Naive B cell (primary cell): ENCODE measurements at regions not wholly inside any gene's neighbourhood (a gene's known extent, or its start where the extent isn't known, plus 50 kb on each side); places are given as distances from the start of the nearest gene placed in this dataset.

Source experiments
- ATAC-seq, 2 donors: fragments of 150-1000 bp; cut with Tn5 transposase; 2 replicates each; pipeline ENCODE4 v1.10.0; 2021; ENCODE audit warnings: low read depth in 2 of 2, mild to moderate bottlenecking in 2 of 2, moderate library complexity in 2 of 2
- DNase-seq: peaks from one replicate; pipeline ENCODE4 v3.0.0; 2022
- H3K27ac Mint-ChIP-seq, 6 donors: one replicate each; pipeline ENCODE4 v1.8.0; 2020 to 2022; ENCODE audit warnings: mild to moderate bottlenecking in 6 of 6, mixed read lengths in 6 of 6, moderate library complexity in 5 of 6, inconsistent platforms in 2 of 6
- H3K27me3 Mint-ChIP-seq, 3 donors: one replicate each; pipeline ENCODE4 v1.8.0; 2021 to 2022; ENCODE audit warnings: mixed read lengths in 3 of 3, mild to moderate bottlenecking in 1 of 3
- H3K36me3 Mint-ChIP-seq, 2 donors: one replicate each; pipeline ENCODE4 v1.8.0; 2020 to 2022; ENCODE audit warnings: mixed read lengths in 2 of 2, inconsistent platforms in 1 of 2, mild to moderate bottlenecking in 1 of 2
- H3K4me1 Mint-ChIP-seq, 3 donors: one replicate each; pipeline ENCODE4 v1.8.0; 2020 to 2022; ENCODE audit warnings: mixed read lengths in 3 of 3, inconsistent platforms in 1 of 3, mild to moderate bottlenecking in 1 of 3, moderate library complexity in 1 of 3
- H3K4me3 Mint-ChIP-seq, 8 donors: one replicate each; pipeline ENCODE4 v1.8.0; 2020 to 2022; ENCODE audit warnings: mild to moderate bottlenecking in 8 of 8, mixed read lengths in 8 of 8, moderate library complexity in 8 of 8, inconsistent platforms in 2 of 8
- H3K9me3 Mint-ChIP-seq, 7 donors: one replicate each; pipeline ENCODE4 v1.8.0; 2020 to 2022; ENCODE audit warnings: mixed read lengths in 7 of 7, mild to moderate bottlenecking in 5 of 7, inconsistent platforms in 2 of 7, moderate library complexity in 1 of 7

DNA sequence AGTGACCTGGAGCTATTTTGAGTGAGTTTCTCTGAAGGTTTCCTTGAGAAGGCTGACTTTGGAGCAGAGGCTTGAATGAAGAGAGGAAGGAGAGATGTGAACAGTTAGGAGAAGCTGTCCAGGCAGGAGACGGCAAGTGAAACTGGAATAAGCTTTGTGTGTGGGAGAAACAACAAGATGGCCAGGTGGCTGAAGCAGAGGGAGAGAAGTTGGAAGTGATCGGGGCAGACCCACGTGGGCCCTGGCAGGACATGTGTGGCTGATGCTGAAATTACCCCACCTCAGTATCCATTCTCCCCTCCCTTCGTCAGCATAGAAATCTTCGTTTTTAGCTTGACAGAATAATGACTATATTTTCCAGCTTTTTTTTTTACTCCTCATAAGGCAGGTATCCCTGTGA, 809.2 kb upstream of the TMEM132C start:
- DNase-seq = no peak
- Mint-ChIP-seq H3K36me3 (peaks cover 0 to 10% of the 10 kb centered on the region in 2 donors), H3K27ac (no peak overlapping the region)

GRCh38 chr12:127459166-127459565, 807.8 kb upstream of the TMEM132C start:
- peaks cover 0 to 10% of the 10 kb centered on the region in 2 donors for H3K36me3 Mint-ChIP-seq
- no peak overlapping the region for H3K27ac Mint-ChIP-seq
- peaks cover 0 to 25% (median 5%) of the 10 kb centered on the region in 7 donors for H3K9me3 Mint-ChIP-seq
- H3K27me3 Mint-ChIP-seq = peaks cover 11 to 21% (median 14%) of the 10 kb centered on the region in 3 donors
- DNase-seq = no peak
- H3K4me3 Mint-ChIP-seq = no peak overlapping the region
- ATAC-seq = no peak
- no peaks in the 10 kb centered on the region for H3K4me1 Mint-ChIP-seq

More for the DNA sequence above, 809.2 kb upstream of the TMEM132C start:
- peaks cover 14 to 27% (median 14%) of the 10 kb centered on the region in 3 donors for H3K27me3 Mint-ChIP-seq
- ATAC-seq = no peak
- H3K9me3 Mint-ChIP-seq = peaks cover 0 to 25% (median 6%) of the 10 kb centered on the region in 7 donors
- H3K4me1 Mint-ChIP-seq = no peaks in the 10 kb centered on the region
- no peak overlapping the region for H3K4me3 Mint-ChIP-seq

DNA sequence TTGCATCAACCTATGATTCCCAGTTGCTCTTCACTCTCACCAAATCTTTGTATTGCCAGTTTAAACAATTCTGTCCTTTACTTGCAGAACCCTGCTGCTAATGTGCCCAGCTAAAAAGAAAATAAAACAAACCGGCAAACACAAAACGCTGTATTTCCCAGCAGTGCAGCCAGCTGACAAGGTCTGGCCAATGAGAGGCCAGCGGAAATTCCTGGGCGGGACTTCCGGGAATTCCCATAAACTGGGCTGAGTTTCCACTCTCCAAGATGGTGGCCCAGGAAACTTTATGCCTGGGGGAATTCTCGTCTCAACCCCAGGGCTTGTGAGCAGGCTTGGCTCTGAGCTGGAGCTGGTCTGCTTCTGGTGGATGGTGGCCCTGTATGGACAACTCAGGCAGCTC, 807.3 kb upstream of the TMEM132C start:
- Mint-ChIP-seq H3K36me3 (peaks cover 0 to 5% of the 10 kb centered on the region in 2 donors), H3K27me3 (peaks cover 6 to 16% (median 11%) of the 10 kb centered on the region in 3 donors), H3K4me3 (no peak overlapping the region), H3K4me1 (no peaks in the 10 kb centered on the region), H3K27ac (no peak overlapping the region), H3K9me3 (peaks cover 0 to 19% (median 4%) of the 10 kb centered on the region in 7 donors)
- DNase-seq (no peak), ATAC-seq (no peak)

DNA sequence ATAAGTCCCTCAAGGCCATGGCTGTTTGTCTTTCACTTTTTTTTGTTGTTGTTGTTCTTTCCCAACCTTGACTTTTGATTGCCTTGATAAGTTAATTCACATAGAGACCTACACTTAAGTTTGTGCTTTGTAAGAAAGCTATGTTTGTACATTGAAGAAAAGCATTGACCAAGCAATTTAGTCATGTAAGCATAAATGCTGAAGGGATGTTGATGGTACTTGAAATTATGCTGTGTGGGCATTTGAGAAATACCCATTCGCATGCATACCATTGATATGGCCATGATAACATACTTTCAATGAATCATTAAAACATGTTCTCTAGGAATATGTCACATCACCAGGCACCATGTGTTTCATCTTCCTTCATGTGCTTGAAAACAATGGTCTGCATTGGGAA, 803.7 kb upstream of the TMEM132C start:
- H3K27ac Mint-ChIP-seq = no peak overlapping the region
- DNase-seq (no peak), ATAC-seq (no peak)
- H3K9me3 Mint-ChIP-seq = peaks cover 0 to 10% (median 3%) of the 10 kb centered on the region in 7 donors
- no peak overlapping the region for H3K4me3 Mint-ChIP-seq
- H3K36me3 Mint-ChIP-seq = no peaks in the 10 kb centered on the region
- H3K4me1 Mint-ChIP-seq = no peaks in the 10 kb centered on the region
- peaks cover 0 to 7% (median 0%) of the 10 kb centered on the region in 3 donors for H3K27me3 Mint-ChIP-seq

GRCh38 chr12:127469331-127469730, 797.6 kb upstream of the TMEM132C start:
- Mint-ChIP-seq H3K4me1 (no peaks in the 10 kb centered on the region), H3K9me3 (peaks cover 0 to 10% (median 4%) of the 10 kb centered on the region in 7 donors), H3K36me3 (no peaks in the 10 kb centered on the region), H3K27ac (no peak overlapping the region), H3K4me3 (no peak overlapping the region), H3K27me3 (no peaks in the 10 kb centered on the region)
- ATAC-seq (no peak), DNase-seq (no peak)

GRCh38 chr12:127473766-127474165, 793.2 kb upstream of the TMEM132C start:
- Mint-ChIP-seq H3K36me3 (no peaks in the 10 kb centered on the region), H3K27ac (no peak overlapping the region), H3K27me3 (no peaks in the 10 kb centered on the region), H3K9me3 (peaks cover 0 to 10% (median 6%) of the 10 kb centered on the region in 7 donors), H3K4me1 (no peaks in the 10 kb centered on the region), H3K4me3 (no peak overlapping the region)
- DNase-seq = no peak
- ATAC-seq = no peak

GRCh38 chr12:127479256-127479655, 787.7 kb upstream of the TMEM132C start:
- Mint-ChIP-seq H3K9me3 (peaks cover 0 to 12% (median 3%) of the 10 kb centered on the region in 7 donors), H3K4me3 (no peak overlapping the region), H3K4me1 (no peaks in the 10 kb centered on the region), H3K27ac (no peak overlapping the region), H3K36me3 (no peaks in the 10 kb centered on the region), H3K27me3 (no peaks in the 10 kb centered on the region)
- DNase-seq = no peak
- ATAC-seq = no peak

GRCh38 chr12:127480775-127481314, 786.1 kb upstream of the TMEM132C start:
- no peaks in the 10 kb centered on the region for H3K4me1 Mint-ChIP-seq
- no peaks in the 10 kb centered on the region for H3K27me3 Mint-ChIP-seq
- no peak for ATAC-seq
- H3K4me3 Mint-ChIP-seq = no peak overlapping the region
- DNase-seq = no peak
- H3K36me3 Mint-ChIP-seq = no peaks in the 10 kb centered on the region
- H3K27ac Mint-ChIP-seq = no peak overlapping the region
- H3K9me3 Mint-ChIP-seq = peaks cover 0 to 8% (median 0%) of the 10 kb centered on the region in 7 donors

DNA sequence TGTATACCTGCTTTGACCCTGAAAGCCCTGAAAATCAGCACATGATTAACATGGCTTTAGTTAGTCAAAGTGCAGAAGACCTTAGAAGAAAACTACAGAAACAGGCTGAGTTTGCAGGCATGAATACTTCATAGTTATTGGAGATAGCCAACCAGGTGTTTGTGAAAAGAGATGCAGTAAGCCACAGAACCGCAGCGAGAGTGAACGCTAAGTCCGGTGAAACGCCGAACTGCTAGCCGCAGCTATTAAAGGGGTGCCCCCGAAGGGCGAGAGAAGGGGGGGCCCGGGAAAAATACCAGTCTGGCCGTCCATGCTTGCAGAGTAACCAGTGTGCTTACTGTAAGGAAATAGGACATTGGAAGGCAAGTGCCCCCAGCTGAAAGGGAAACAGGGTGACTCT, 784.0 kb upstream of the TMEM132C start:
- H3K36me3 Mint-ChIP-seq = no peaks in the 10 kb centered on the region
- no peaks in the 10 kb centered on the region for H3K4me1 Mint-ChIP-seq
- ATAC-seq = no peak
- H3K4me3 Mint-ChIP-seq = no peak overlapping the region
- H3K27me3 Mint-ChIP-seq = no peaks in the 10 kb centered on the region
- no peak overlapping the region for H3K27ac Mint-ChIP-seq
- peaks cover 0 to 8% (median 3%) of the 10 kb centered on the region in 7 donors for H3K9me3 Mint-ChIP-seq
- no peak for DNase-seq

DNA sequence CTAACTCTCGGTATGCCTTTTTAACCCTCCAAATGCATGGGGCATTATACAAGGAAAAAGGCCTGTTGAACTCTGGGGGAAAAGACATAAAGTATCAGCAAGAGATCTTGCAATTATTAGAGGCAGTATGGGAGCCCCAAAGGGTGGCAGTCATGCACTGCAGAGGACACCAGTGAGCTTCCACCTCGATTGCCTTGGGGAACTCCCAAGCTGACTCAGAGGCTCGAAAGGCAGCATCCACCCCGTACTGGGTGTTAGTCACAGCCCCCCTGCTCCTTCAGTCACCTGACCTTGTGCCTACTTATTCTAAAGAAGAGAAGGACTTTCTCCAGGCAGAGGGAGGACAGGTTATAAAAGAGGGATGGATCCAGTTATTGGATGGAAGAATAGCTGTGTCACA, 781.4 kb upstream of the TMEM132C start:
- Mint-ChIP-seq H3K36me3 (no peaks in the 10 kb centered on the region), H3K4me1 (no peaks in the 10 kb centered on the region), H3K4me3 (no peak overlapping the region), H3K27me3 (no peaks in the 10 kb centered on the region), H3K27ac (no peak overlapping the region), H3K9me3 (peaks cover 0 to 11% (median 3%) of the 10 kb centered on the region in 7 donors)
- no peak for DNase-seq
- no peak for ATAC-seq

DNA sequence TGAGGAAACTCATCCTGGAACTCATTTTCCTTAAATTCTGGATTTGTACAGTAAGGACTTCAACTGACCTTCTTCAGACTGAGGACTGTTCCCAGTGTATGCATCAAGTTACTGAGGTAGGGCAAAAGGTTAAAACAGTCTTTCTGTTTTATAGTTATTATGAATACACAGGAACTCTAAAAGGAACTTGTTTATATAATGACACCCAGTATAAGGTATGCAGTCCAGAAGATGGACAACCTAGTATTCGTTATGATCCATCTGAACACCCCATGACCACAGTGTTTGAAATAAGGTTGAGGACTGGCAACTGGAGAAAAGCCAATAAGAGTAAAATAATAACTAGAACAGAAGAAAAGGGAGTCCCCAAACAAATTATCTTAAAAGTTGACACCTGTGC, 779.9 kb upstream of the TMEM132C start:
- H3K36me3 Mint-ChIP-seq = no peaks in the 10 kb centered on the region
- no peaks in the 10 kb centered on the region for H3K27me3 Mint-ChIP-seq
- H3K4me1 Mint-ChIP-seq = no peaks in the 10 kb centered on the region
- peaks cover 0 to 12% (median 4%) of the 10 kb centered on the region in 7 donors for H3K9me3 Mint-ChIP-seq
- DNase-seq (no peak), ATAC-seq (no peak)
- H3K4me3 Mint-ChIP-seq = no peak overlapping the region
- H3K27ac Mint-ChIP-seq = no peak overlapping the region

- Mint-ChIP-seq H3K4me1 (no peaks in the 10 kb centered on the region), H3K27ac (no peak overlapping the region), H3K36me3 (no peaks in the 10 kb centered on the region), H3K4me3 (no peak overlapping the region), H3K9me3 (peaks cover 0 to 12% (median 4%) of the 10 kb centered on the region in 7 donors), H3K27me3 (no peaks in the 10 kb centered on the region)
- ATAC-seq (no peak), DNase-seq (no peak)
Measured at GRCh38 chr12:127489061-127489460, 777.9 kb upstream of the TMEM132C start.

- peaks cover 0 to 11% (median 4%) of the 10 kb centered on the region in 7 donors for H3K9me3 Mint-ChIP-seq
- DNase-seq (no peak), ATAC-seq (no peak)
- H3K4me3 Mint-ChIP-seq = peak overlapping the region in 2 of 8 donors; percentile 17 to 32
- no peaks in the 10 kb centered on the region for H3K27me3 Mint-ChIP-seq
- no peaks in the 10 kb centered on the region for H3K4me1 Mint-ChIP-seq
- no peaks in the 10 kb centered on the region for H3K36me3 Mint-ChIP-seq
- no peak overlapping the region for H3K27ac Mint-ChIP-seq
Measured at GRCh38 chr12:127494961-127495915, 771.7 kb upstream of the TMEM132C start.

GRCh38 chr12:127496255-127496654, 770.7 kb upstream of the TMEM132C start:
- H3K27ac Mint-ChIP-seq = peak overlapping the region in 1 of 6 donors; percentile 48
- H3K4me3 Mint-ChIP-seq = no peak overlapping the region
- peaks cover 0 to 8% (median 4%) of the 10 kb centered on the region in 7 donors for H3K9me3 Mint-ChIP-seq
- no peaks in the 10 kb centered on the region for H3K27me3 Mint-ChIP-seq
- ATAC-seq = no peak
- no peak for DNase-seq
- H3K4me1 Mint-ChIP-seq = no peaks in the 10 kb centered on the region
- no peaks in the 10 kb centered on the region for H3K36me3 Mint-ChIP-seq
